Body of pancreas (tissue), 4 donors: ENCODE measurements at regions not wholly inside any gene's neighbourhood (a gene's known extent, or its start where the extent isn't known, plus 50 kb on each side); places are given as distances from the start of the nearest gene placed in this dataset.

Source experiments
- ATAC-seq: fragments of 150-250 bp; one replicate; pipeline ENCODE4 v1.9.1; 2016
- DNase-seq, 4 donors: peaks; one replicate each; pipeline ENCODE4 v3.0.0-alpha.2; 2019
- H3K27ac ChIP-seq, 4 donors: fragments of 200-600 bp; sonication (generic); 1 replicate in 3 of 4; 2 replicates in 1 of 4; pipeline versions ENCODE4 v1.5.1 to v1.6.1; 2016 to 2019; ENCODE audit warnings: mild to moderate bottlenecking in 1 of 4, mixed read lengths in 1 of 4, moderate library complexity in 1 of 4
- H3K27me3 ChIP-seq, 2 donors: fragments of 200-600 bp; sonication (generic); one replicate each; pipeline ENCODE4 v1.6.0; 2016; ENCODE audit warnings: mild to moderate bottlenecking in 1 of 2
- H3K36me3 ChIP-seq, 2 donors: fragments of 200-600 bp; sonication (generic); replicated peaks in 1 of 2; 2 replicates each; pipeline ENCODE4 v1.5.1; 2016; ENCODE audit warnings: low read depth in 2 of 2; ENCODE audit not compliant: insufficient read depth in 1 of 2
- H3K4me1 ChIP-seq: fragments of 200-600 bp; sonication (generic); one replicate; pipeline ENCODE4 v1.6.0; 2016
- H3K4me3 ChIP-seq, 2 donors: fragments of 200-600 bp; sonication (generic); 1 replicate in 1 of 2; 2 replicates in 1 of 2; pipeline ENCODE4 v1.5.1; 2016 to 2019
- H3K9me3 ChIP-seq, 3 donors: fragments of 200-600 bp; sonication (generic); 1 replicate in 2 of 3; 2 replicates in 1 of 3; pipeline ENCODE4 v1.5.1; 2016
- CTCF ChIP-seq, 7 experiments: fragments of 450-650 bp in 4 of 7; fragments of 200-600 bp in 3 of 7; sonication (generic) in 3 of 7; IDR thresholded peaks; one replicate each; pipeline ENCODE4 v1.5.1; 2016 to 2019; ENCODE audit warnings: antibody characterized with exemption in 7 of 7
- POLR2A ChIP-seq, 3 donors: fragments of 450-650 bp; IDR thresholded peaks; one replicate each; pipeline ENCODE4 v1.6.1; 2016; ENCODE audit warnings: antibody characterized with exemption in 3 of 3, mild to moderate bottlenecking in 2 of 3
- WGBS, 2 donors: methylation state at CpG; one replicate each; pipeline ENCODE4 v1.1.5; 2017; 5-methylcytosine and 5-hydroxymethylcytosine counted together
- intact Hi-C: fragments of 100-400 bp; cut with DNase I; formaldehyde crosslinking; loops from one replicate; pipeline ENCODE4 v1.15.1; 2023

DNA sequence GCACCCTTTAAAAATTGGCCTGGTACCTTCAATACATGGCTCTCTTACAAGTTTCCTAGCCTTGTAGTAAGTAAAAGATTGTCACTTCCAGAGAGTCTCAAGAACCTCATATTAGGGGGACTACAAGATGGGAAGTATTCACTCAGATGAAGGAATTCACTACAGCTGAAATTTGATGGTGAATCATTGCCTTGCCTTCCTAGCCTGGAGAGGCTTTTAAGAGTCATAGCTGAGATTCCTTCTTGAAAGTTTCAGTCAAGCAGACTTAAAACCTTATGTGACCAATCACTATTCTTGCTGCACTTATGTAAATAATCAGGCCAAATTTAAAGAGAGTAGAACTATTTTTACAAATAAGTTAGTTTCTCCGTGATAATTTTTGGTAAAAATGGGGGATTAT is 451.6 kb downstream of the TRHDE start:
- intact Hi-C loops, result no loop called here
- H3K9me3 ChIP-seq, result no peaks in the 10 kb centered on the region
- H3K27me3 ChIP-seq, result no peaks in the 10 kb centered on the region
- no peak for DNase-seq
- H3K27ac ChIP-seq, result no peak overlapping the region
- no peak for ATAC-seq
- 83% methylated on average over 1 of the region's 1 CpG for WGBS, 2 donors
- TF ChIP-seq POLR2A (IDR thresholded peaks at IDR 0.05), result no peak
- no peaks in the 10 kb centered on the region for H3K36me3 ChIP-seq
- no peaks in the 10 kb centered on the region for H3K4me1 ChIP-seq
- no peak overlapping the region for H3K4me3 ChIP-seq

GRCh38 chr12:72729451-72730010 is 457.4 kb downstream of the TRHDE start:
- TF ChIP-seq POLR2A (IDR thresholded peaks at IDR 0.05) (no peak), CTCF (IDR thresholded peaks at IDR 0.05) (no peak)
- intact Hi-C loops, result no loop called here
- 56 to 77% methylated on average over 1 of the region's 1 CpG for WGBS, 2 donors
- DNase-seq (no peak), ATAC-seq (no peak)
- H3K4me3 ChIP-seq, result no peak overlapping the region
- no peaks in the 10 kb centered on the region for H3K9me3 ChIP-seq
- H3K4me1 ChIP-seq, result no peaks in the 10 kb centered on the region
- no peaks in the 10 kb centered on the region for H3K36me3 ChIP-seq
- no peak overlapping the region for H3K27ac ChIP-seq
- no peaks in the 10 kb centered on the region for H3K27me3 ChIP-seq

- Histone ChIP-seq H3K27me3 (no peaks in the 10 kb centered on the region), H3K36me3 (no peaks in the 10 kb centered on the region), H3K4me1 (no peaks in the 10 kb centered on the region), H3K9me3 (no peaks in the 10 kb centered on the region), H3K27ac (no peak overlapping the region), H3K4me3 (no peak overlapping the region)
- ATAC-seq (no peak), DNase-seq (no peak)
- TF ChIP-seq CTCF (IDR thresholded peaks at IDR 0.05), result no peak
- no peak for TF ChIP-seq POLR2A (IDR thresholded peaks at IDR 0.05)
- intact Hi-C loops, result no loop called here
- 88 to 94% methylated on average over 2 of the region's 2 CpGs for WGBS, 2 donors
These were observed 462.4 kb downstream of the TRHDE start for GRCh38 chr12:72734581-72734980.

- Histone ChIP-seq H3K27ac (no peak overlapping the region), H3K9me3 (no peaks in the 10 kb centered on the region), H3K4me1 (no peaks in the 10 kb centered on the region), H3K4me3 (no peak overlapping the region), H3K36me3 (no peaks in the 10 kb centered on the region), H3K27me3 (no peaks in the 10 kb centered on the region)
- ATAC-seq, result no peak
- intact Hi-C loops, result no loop called here
- 43 to 73% methylated on average over 2 of the region's 2 CpGs for WGBS, 2 donors
- no peak for DNase-seq
- no peak for TF ChIP-seq CTCF (IDR thresholded peaks at IDR 0.05)
- TF ChIP-seq POLR2A (IDR thresholded peaks at IDR 0.05), result no peak
These were observed 466.6 kb downstream of the TRHDE start for GRCh38 chr12:72738811-72739210.

GRCh38 chr12:72740064-72740463 is 467.9 kb downstream of the TRHDE start:
- DNase-seq (no peak), ATAC-seq (no peak)
- H3K36me3 ChIP-seq, result no peaks in the 10 kb centered on the region
- no peaks in the 10 kb centered on the region for H3K4me1 ChIP-seq
- TF ChIP-seq CTCF (IDR thresholded peaks at IDR 0.05) (no peak), POLR2A (IDR thresholded peaks at IDR 0.05) (no peak)
- H3K27me3 ChIP-seq, result no peaks in the 10 kb centered on the region
- H3K27ac ChIP-seq, result no peak overlapping the region
- intact Hi-C loops, result no loop called here
- H3K9me3 ChIP-seq, result no peaks in the 10 kb centered on the region
- whole genome bisulfite sequencing, 2 donors, result 83 to 96% methylated on average over 1 of the region's 1 CpG
- no peak overlapping the region for H3K4me3 ChIP-seq
